Renal pelvis (tissue), 1 donor: ENCODE measurements at regions not wholly inside any gene's neighbourhood (a gene's known extent, or its start where the extent isn't known, plus 50 kb on each side); places are given as distances from the start of the nearest gene placed in this dataset.
"Not testable (repeated sequence)": the region's sequence is repeated elsewhere in the genome, so short reads cannot be mapped to it uniquely, and the experiment has no call there.

ENCODE experiments used
- DNase-seq: peaks from one replicate; pipeline ENCODE4 v3.0.0-alpha.2; 2013

GRCh38 chr14:106509807-106510206 lies 983.4 kb downstream of the TMEM121 start:
- no peak for DNase-seq

- DNase-seq, result no peak
Observed at GRCh38 chr14:106511006-106511799, 984.8 kb downstream of the TMEM121 start.

GRCh38 chr14:106511800-106512198 lies 985.4 kb downstream of the TMEM121 start:
- DNase-seq, result no peak

- DNase-seq, result no peak
Observed at GRCh38 chr14:106513302-106513701, 986.9 kb downstream of the TMEM121 start.

- no peak for DNase-seq
Observed at GRCh38 chr14:106518054-106518943, 991.9 kb downstream of the TMEM121 start.

- DNase-seq, result not testable (repeated sequence)
Observed at GRCh38 chr14:106522118-106522517, 995.7 kb downstream of the TMEM121 start.

- no peak for DNase-seq
Observed at GRCh38 chr14:106522990-106523389, 996.6 kb downstream of the TMEM121 start.

- DNase-seq, result no peak
Observed at GRCh38 chr14:106528717-106529116, 1002.3 kb downstream of the TMEM121 start.

- DNase-seq, result no peak
Observed at GRCh38 chr14:106530031-106530422, 1003.6 kb downstream of the TMEM121 start.

- no peak for DNase-seq
Observed at GRCh38 chr14:106530423-106531107, 1004.2 kb downstream of the TMEM121 start.

- not testable (repeated sequence) for DNase-seq
Observed at GRCh38 chr14:106537597-106537996, 1011.2 kb downstream of the TMEM121 start.

GRCh38 chr14:106538201-106538600 lies 1011.8 kb downstream of the TMEM121 start:
- no peak for DNase-seq

- no peak for DNase-seq
Observed at GRCh38 chr14:106547735-106548434, 1021.5 kb downstream of the TMEM121 start.

GRCh38 chr14:106549064-106549463 lies 1022.7 kb downstream of the TMEM121 start:
- DNase-seq, result no peak

GRCh38 chr14:106551265-106551664 lies 1024.9 kb downstream of the TMEM121 start:
- no peak for DNase-seq

GRCh38 chr14:106556211-106556610 lies 1029.8 kb downstream of the TMEM121 start:
- not testable (repeated sequence) for DNase-seq

GRCh38 chr14:106556665-106557289 lies 1030.4 kb downstream of the TMEM121 start:
- no peak for DNase-seq

GRCh38 chr14:106562451-106562850 lies 1036.1 kb downstream of the TMEM121 start:
- DNase-seq, result no peak

- DNase-seq, result no peak
Observed at GRCh38 chr14:106564058-106564643, 1037.8 kb downstream of the TMEM121 start.

- DNase-seq, result no peak
Observed at GRCh38 chr14:106578481-106578880, 1052.1 kb downstream of the TMEM121 start.

- no peak for DNase-seq
Observed at GRCh38 chr14:106579084-106579483, 1052.7 kb downstream of the TMEM121 start.
